K562 (cell line): ENCODE measurements at regions not wholly inside any gene's neighbourhood (a gene's known extent, or its start where the extent isn't known, plus 50 kb on each side); places are given as distances from the start of the nearest gene placed in this dataset.

Experiments
- ATAC-seq: fragments of 200-7000 bp; cut with Tn5 transposase; 3 replicates; pipeline ENCODE4 v1.9.1; 2020; ENCODE audit warnings: moderate library complexity
- BruUV-seq: library from RNA; stranded (reverse); fragments of 400-500 nt; replicated peaks from 2 replicates; lab custom pipeline; 2021; lab: Mats Ljungman, UMichigan
- CTCF ChIA-PET: fragments of 300-600 bp; formaldehyde crosslinking; extraction: SDS; loops from one replicate; lab custom pipeline; 2021; ENCODE audit warnings: low intra/inter-chr PET ratio; lab: Yijun Ruan, JAX
- POLR2A ChIA-PET: fragments of 300-600, 350-650 bp; sonication (Branson Sonifier 250); formaldehyde crosslinking; extraction: SDS; loops from one replicate; lab custom pipeline; 2021; ENCODE audit warnings: antibody characterized with exemption, inconsistent platforms; lab: Yijun Ruan, JAX
- DNase-seq, 4 experiments: peaks; one replicate each; pipeline versions ENCODE4 v3.0.0 to v3.0.0-alpha.2; 2011 to 2018; ENCODE audit warnings: low spot score in 3 of 4, mixed read lengths in 3 of 4; ENCODE audit errors: extremely low read depth in 1 of 4
- FAIRE-seq: peaks from 2 replicates; lab custom pipeline; 2011; peaks lifted over from hg19 to GRCh38; lab: Jason Lieb, UNC
- H2AFZ ChIP-seq: 2 replicates; pipeline ENCODE4 v1.6.0; 2011; ENCODE audit warnings: low read depth, low read length, control low read depth, inconsistent platforms
- H3K27ac ChIP-seq: fragments of 200-600 bp; 3 replicates; pipeline ENCODE4 v1.8.0; 2011; ENCODE audit warnings: low read depth, mild to moderate bottlenecking, control low read depth, inconsistent platforms, low read length, moderate library complexity, mixed read lengths; ENCODE audit errors: extremely low read depth
- H3K27me3 ChIP-seq, 2 experiments: fragments of 300-600 bp in 1 of 2; 2 replicates in 1 of 2; 3 replicates in 1 of 2; pipeline versions ENCODE4 v1.6.0 to v1.8.0; 2011; ENCODE audit warnings: inconsistent platforms in 2 of 2, low read length in 2 of 2, mild to moderate bottlenecking in 1 of 2, mixed read lengths in 1 of 2, moderate library complexity in 1 of 2; ENCODE audit not compliant: control insufficient read depth in 2 of 2, insufficient read depth in 2 of 2
- H3K36me3 ChIP-seq: fragments of 300-600 bp; 3 replicates; pipeline ENCODE4 v1.8.0; 2011; ENCODE audit warnings: mild to moderate bottlenecking, low read length, inconsistent platforms; ENCODE audit not compliant: control insufficient read depth, insufficient read depth
- H3K4me1 ChIP-seq, 2 experiments: fragments of 200-600 bp in 1 of 2; replicated peaks in 1 of 2; 2 replicates in 1 of 2; 3 replicates in 1 of 2; pipeline versions ENCODE4 v1.5.1 to v1.8.0; 2011; ENCODE audit warnings: inconsistent platforms in 2 of 2, low read length in 2 of 2, mild to moderate bottlenecking in 1 of 2, mixed read lengths in 1 of 2, moderate library complexity in 1 of 2; ENCODE audit not compliant: control insufficient read depth in 2 of 2, insufficient read depth in 2 of 2
- H3K4me2 ChIP-seq: 2 replicates; pipeline ENCODE4 v1.6.1; 2011; ENCODE audit warnings: low read length, control low read depth, inconsistent platforms, mixed read lengths; ENCODE audit not compliant: insufficient read depth
- H3K4me3 ChIP-seq: fragments of 200-600 bp; sonication (generic), shearing (Covaris generic); 2 replicates; pipeline ENCODE4 v1.5.1; 2016; ENCODE audit warnings: control low read depth, inconsistent platforms
- H3K79me2 ChIP-seq: fragments of 200-600 bp; 3 replicates; pipeline ENCODE4 v1.8.0; 2011; ENCODE audit warnings: low read length, inconsistent platforms; ENCODE audit not compliant: control insufficient read depth, insufficient read depth
- H3K9ac ChIP-seq, 2 experiments: 2 replicates each; pipeline versions ENCODE4 v1.6.0 to v1.6.1; 2011; ENCODE audit warnings: low read depth in 2 of 2, low read length in 2 of 2, control low read depth in 1 of 2, inconsistent platforms in 1 of 2, mild to moderate bottlenecking in 1 of 2, mixed read lengths in 1 of 2; ENCODE audit not compliant: insufficient read depth in 1 of 2
- H3K9me1 ChIP-seq: one replicate; pipeline ENCODE4 v1.6.0; 2011; ENCODE audit warnings: inconsistent platforms, mild to moderate bottlenecking, low read length, moderate library complexity; ENCODE audit not compliant: control insufficient read depth, insufficient read depth
- H3K9me3 ChIP-seq: replicated peaks from 2 replicates; pipeline ENCODE4 v1.5.1; 2011; ENCODE audit warnings: low read depth, low read length, inconsistent platforms; ENCODE audit not compliant: control insufficient read depth, insufficient read depth
- H4K20me1 ChIP-seq: replicated peaks from 2 replicates; pipeline ENCODE4 v1.6.1; 2011; ENCODE audit warnings: low read length, inconsistent platforms, mixed read lengths; ENCODE audit not compliant: control insufficient read depth, insufficient read depth
- JUN ChIP-seq, 2 experiments: sonication (generic) in 1 of 2; formaldehyde crosslinking in 1 of 2; IDR thresholded peaks; 2 replicates each; pipeline versions ENCODE4 v1.6.1 to v1.8.0; 2012 to 2022; ENCODE audit warnings: borderline replicate concordance in 2 of 2, mild to moderate bottlenecking in 2 of 2, improper control_type of control experiment in 1 of 2, low read depth in 1 of 2, low read length in 1 of 2, missing genetic modification reagents in 1 of 2
- KLF13 ChIP-seq: fragments of 450-650 bp; IDR thresholded peaks from 2 replicates; pipeline ENCODE4 v1.6.1; 2016; ENCODE audit warnings: missing genetic modification characterization, low read depth, mild to moderate bottlenecking, missing compliant biosample characterization, moderate library complexity, borderline replicate concordance
- MEIS2 ChIP-seq: fragments of 450-650 bp; IDR thresholded peaks from 2 replicates; pipeline ENCODE4 v1.6.1; 2014; ENCODE audit warnings: mild to moderate bottlenecking; ENCODE audit not compliant: partially characterized antibody
- SOX6 ChIP-seq: fragments of 450-650 bp; IDR thresholded peaks from 2 replicates; pipeline ENCODE4 v1.6.1; 2014; ENCODE audit warnings: mild to moderate bottlenecking
- ZNF699 ChIP-seq: fragments of 250-450 bp; sonication (Bioruptor Pico); IDR thresholded peaks from 2 replicates; pipeline ENCODE4 v1.8.0; 2021; ENCODE audit warnings: mild to moderate bottlenecking, moderate library complexity; ENCODE audit not compliant: insufficient replicate concordance
- WGBS: fragments of 100-300 bp; shearing (Covaris generic); methylation state at CpG from one replicate; pipeline ENCODE4 v1.1.6; 2016; ENCODE audit warnings: low coverage, mixed read lengths; ENCODE audit not compliant: insufficient coverage; ENCODE audit errors: missing lambda C conversion rate; 5-methylcytosine and 5-hydroxymethylcytosine counted together
- in situ Hi-C: fragments of 300-500 bp; cut with MboI; formaldehyde crosslinking; loops from 4 replicates; pipeline ENCODE4 v1.15.0; 2018; ENCODE audit warnings: inconsistent platforms, mixed read lengths
- intact Hi-C: fragments of 100-400 bp; cut with micrococcal nuclease; formaldehyde crosslinking; loops from 2 replicates; pipeline ENCODE4 v1.14.2; 2022
- TF ChIP-seq, protein P1 (sequence below), 2 experiments: IDR thresholded peaks in 1 of 2; conservative IDR thresholded peaks in 1 of 2; 2 replicates each; pipeline ENCODE4 v1.6.1; 2016; ENCODE audit warnings: low read depth in 2 of 2, mild to moderate bottlenecking in 1 of 2, missing compliant biosample characterization in 1 of 2, missing genetic modification characterization in 1 of 2, moderate library complexity in 1 of 2

DNA sequence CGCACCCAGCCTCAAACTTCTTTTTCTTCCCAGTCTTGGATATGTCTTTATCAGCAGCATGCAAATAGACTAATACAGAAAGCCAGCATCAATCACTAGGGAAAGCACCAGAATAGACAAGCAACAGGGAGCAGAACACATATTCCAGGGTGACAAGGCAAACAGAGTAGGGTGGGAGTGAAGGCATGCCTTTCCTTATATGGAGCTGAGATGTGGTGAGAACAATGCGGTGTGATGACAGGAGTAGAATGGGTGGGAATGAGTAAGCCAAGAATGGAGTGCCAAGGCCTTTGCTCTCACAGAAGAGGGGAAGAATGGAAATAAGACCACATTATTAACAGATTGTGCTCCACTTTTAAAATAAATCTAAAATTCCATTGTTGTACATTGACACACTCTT, 115.6 kb downstream of the CETN3 start:
- BruUV-seq, result no TSS peak
- Histone ChIP-seq H3K36me3 (no peaks in the 10 kb centered on the region), H3K27me3 (no peaks in the 10 kb centered on the region; a peak in 1 of 5 replicates), H3K27ac (no peak overlapping the region), H3K4me3 (no peak overlapping the region), H3K79me2 (no peaks in the 10 kb centered on the region), H3K4me1 (no peaks in the 10 kb centered on the region)
- intact Hi-C loops (loop anchor here (10.0 kb wide), 1 partner anchor 241 kb away; no protein-coding TSS in a partner anchor), in situ Hi-C loops (no loop called here)
- CTCF ChIA-PET, result no interaction called here
- DNase-seq, result no peak
- TF ChIP-seq, protein P1, sequence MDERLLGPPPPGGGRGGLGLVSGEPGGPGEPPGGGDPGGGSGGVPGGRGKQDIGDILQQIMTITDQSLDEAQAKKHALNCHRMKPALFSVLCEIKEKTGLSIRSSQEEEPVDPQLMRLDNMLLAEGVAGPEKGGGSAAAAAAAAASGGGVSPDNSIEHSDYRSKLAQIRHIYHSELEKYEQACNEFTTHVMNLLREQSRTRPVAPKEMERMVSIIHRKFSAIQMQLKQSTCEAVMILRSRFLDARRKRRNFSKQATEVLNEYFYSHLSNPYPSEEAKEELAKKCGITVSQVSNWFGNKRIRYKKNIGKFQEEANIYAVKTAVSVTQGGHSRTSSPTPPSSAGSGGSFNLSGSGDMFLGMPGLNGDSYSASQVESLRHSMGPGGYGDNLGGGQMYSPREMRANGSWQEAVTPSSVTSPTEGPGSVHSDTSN (CRISPR knock-in tag; IDR thresholded peaks at IDR 0.05; ENCODE audit: low read depth), result no peak
- TF ChIP-seq, protein P1 (tag; conservative IDR thresholded peaks at IDR 0.05; ENCODE audit: low read depth), result peak; percentile 84
- TF ChIP-seq KLF13 (no peak), JUN (IDR thresholded peaks at IDR 0.05; ENCODE audit: borderline replicate concordance, low read depth, low read length) (no peak), JUN (CRISPR knock-in tag; IDR thresholded peaks at IDR 0.05; ENCODE audit: borderline replicate concordance) (no peak), MEIS2 (peak; percentile 60), ZNF699 (CRISPR knock-in tag) (no peak), SOX6 (peak; percentile 39; the same call in 1 of the 2 replicates)
- TF ChIP-seq, all 486 proteins: peak for 3
- no peak for FAIRE-seq
- no peak overlapping the region for H3K4me2 ChIP-seq
- H3K9ac ChIP-seq, result no peak overlapping the region
- no peaks in the 10 kb centered on the region for H3K9me3 ChIP-seq
- ATAC-seq, result no peak
- no peak overlapping the region for H2AFZ ChIP-seq
- POLR2A ChIA-PET, result no interaction called here
- no peaks in the 10 kb centered on the region for H4K20me1 ChIP-seq
- H3K9me1 ChIP-seq, result no peaks in the 10 kb centered on the region
- WGBS, result 0% methylated on average over 2 of the region's 2 CpGs
